WTC11 (cell line): ENCODE measurements at regions not wholly inside any gene's neighbourhood (a gene's known extent, or its start where the extent isn't known, plus 50 kb on each side); places are given as distances from the start of the nearest gene placed in this dataset.

Experiments
- ATAC-seq: fragments of 200-7000 bp; cut with Tn5 transposase; 2 replicates; pipeline ENCODE4 v1.10.0; 2021; ENCODE audit warnings: mild to moderate bottlenecking, moderate library complexity
- CTCF ChIA-PET: fragments of 300-600 bp; sonication (Branson Sonifier 250); formaldehyde crosslinking; loops from one replicate; lab custom pipeline; 2021; ENCODE audit warnings: antibody characterized with exemption; lab: Charles Lee
- POLR2A ChIA-PET: fragments of 350-600 bp; sonication (Branson Sonifier 250); formaldehyde crosslinking; loops from one replicate; lab custom pipeline; 2021; ENCODE audit warnings: antibody characterized with exemption; lab: Charles Lee
- DNase-seq: peaks from one replicate; pipeline ENCODE4 v3.0.0; 2021; ENCODE audit warnings: low spot score
- H3K27ac Mint-ChIP-seq: 2 replicates; pipeline ENCODE4 v1.8.0; 2021; ENCODE audit warnings: mixed read lengths
- H3K27me3 Mint-ChIP-seq: 2 replicates; pipeline ENCODE4 v1.8.0; 2021; ENCODE audit warnings: low read depth, mild to moderate bottlenecking, moderate library complexity, mixed read lengths
- H3K36me3 Mint-ChIP-seq: 2 replicates; pipeline ENCODE4 v1.8.0; 2021; ENCODE audit warnings: mixed read lengths
- H3K4me1 Mint-ChIP-seq: 2 replicates; pipeline ENCODE4 v1.8.0; 2022; ENCODE audit warnings: mixed read lengths
- H3K4me3 Mint-ChIP-seq: 2 replicates; pipeline ENCODE4 v1.8.0; 2021; ENCODE audit warnings: mild to moderate bottlenecking, moderate library complexity, mixed read lengths
- H3K9me3 Mint-ChIP-seq: 2 replicates; pipeline ENCODE4 v1.8.0; 2021; ENCODE audit warnings: mixed read lengths
- CTCF ChIP-seq: fragments of 200-600 bp; IDR thresholded peaks from 2 replicates; pipeline ENCODE4 v1.8.0; 2022; ENCODE audit warnings: antibody characterized with exemption
- E2F1 ChIP-seq: sonication (generic); formaldehyde crosslinking; IDR thresholded peaks from 2 replicates; pipeline ENCODE4 v1.8.0; 2022; ENCODE audit warnings: mild to moderate bottlenecking, missing genetic modification reagents
- ESRRA ChIP-seq: sonication (generic); formaldehyde crosslinking; IDR thresholded peaks from 2 replicates; pipeline ENCODE4 v1.8.1; 2022; ENCODE audit warnings: mild to moderate bottlenecking, missing genetic modification reagents, borderline replicate concordance
- ETV6 ChIP-seq: sonication (generic); formaldehyde crosslinking; IDR thresholded peaks from 2 replicates; pipeline ENCODE4 v1.8.1; 2022; ENCODE audit warnings: mild to moderate bottlenecking, missing genetic modification reagents
- FOXJ3 ChIP-seq: sonication (generic); formaldehyde crosslinking; IDR thresholded peaks from 2 replicates; pipeline ENCODE4 v1.9.0; 2021; ENCODE audit warnings: missing genetic modification reagents, mild to moderate bottlenecking, borderline replicate concordance
- FOXP4 ChIP-seq: sonication (generic); formaldehyde crosslinking; IDR thresholded peaks from 2 replicates; pipeline ENCODE4 v1.8.0; 2022; ENCODE audit warnings: mild to moderate bottlenecking, missing genetic modification reagents
- HMGA2 ChIP-seq: fragments of 250-450 bp; sonication (Bioruptor Pico); IDR thresholded peaks from 2 replicates; pipeline ENCODE4 v1.4.0; 2021; ENCODE audit warnings: mild to moderate bottlenecking, moderate library complexity
- IRF1 ChIP-seq: sonication (generic); formaldehyde crosslinking; IDR thresholded peaks from 2 replicates; pipeline ENCODE4 v1.8.0; 2023; ENCODE audit warnings: missing genetic modification reagents
- JUN ChIP-seq: sonication (generic); formaldehyde crosslinking; IDR thresholded peaks from 2 replicates; pipeline ENCODE4 v1.8.0; 2023; ENCODE audit warnings: mild to moderate bottlenecking, missing genetic modification reagents
- MLX ChIP-seq: sonication (generic); formaldehyde crosslinking; IDR thresholded peaks from 2 replicates; pipeline ENCODE4 v1.8.1; 2023; ENCODE audit warnings: mild to moderate bottlenecking, missing genetic modification reagents, moderate library complexity
- NFATC4 ChIP-seq: fragments of 250-450 bp; sonication (Bioruptor Pico); IDR thresholded peaks from 2 replicates; pipeline ENCODE4 v1.9.0; 2021; ENCODE audit warnings: mild to moderate bottlenecking
- OVOL2 ChIP-seq: fragments of 250-450 bp; sonication (Bioruptor Pico); IDR thresholded peaks from 2 replicates; pipeline ENCODE4 v1.9.0; 2021; ENCODE audit warnings: mild to moderate bottlenecking, borderline replicate concordance
- PREB ChIP-seq: sonication (generic); formaldehyde crosslinking; IDR thresholded peaks from 2 replicates; pipeline ENCODE4 v1.8.1; 2022; ENCODE audit warnings: mild to moderate bottlenecking, missing genetic modification reagents, moderate library complexity, borderline replicate concordance
- PRRX2 ChIP-seq: fragments of 250-450 bp; sonication (Bioruptor Pico); IDR thresholded peaks from 2 replicates; pipeline ENCODE4 v1.8.0; 2021; ENCODE audit warnings: mild to moderate bottlenecking
- RORB ChIP-seq: fragments of 250-450 bp; sonication (Bioruptor Pico); IDR thresholded peaks from 2 replicates; pipeline ENCODE4 v1.9.0; 2021; ENCODE audit warnings: mild to moderate bottlenecking
- USF2 ChIP-seq: sonication (generic); formaldehyde crosslinking; IDR thresholded peaks from 2 replicates; pipeline ENCODE4 v1.8.1; 2023; ENCODE audit warnings: mild to moderate bottlenecking, missing genetic modification reagents, moderate library complexity
- ZNF232 ChIP-seq: sonication (generic); formaldehyde crosslinking; IDR thresholded peaks from 2 replicates; pipeline ENCODE4 v1.8.0; 2022; ENCODE audit warnings: mild to moderate bottlenecking, missing genetic modification reagents
- ZNF263 ChIP-seq: sonication (generic); formaldehyde crosslinking; IDR thresholded peaks from 2 replicates; pipeline ENCODE4 v1.8.1; 2022; ENCODE audit warnings: low read depth, mild to moderate bottlenecking, moderate library complexity, missing genetic modification reagents
- ZNF281 ChIP-seq: sonication (generic); formaldehyde crosslinking; IDR thresholded peaks from 2 replicates; pipeline ENCODE4 v1.8.0; 2023; ENCODE audit warnings: mild to moderate bottlenecking, missing genetic modification reagents
- ZNF423 ChIP-seq: fragments of 250-450 bp; sonication (Bioruptor Pico); IDR thresholded peaks from 2 replicates; pipeline ENCODE4 v2.1.2; 2022; ENCODE audit warnings: mild to moderate bottlenecking, moderate library complexity

GRCh38 chr7:31214751-31215150, 125.8 kb downstream of the NEUROD6 start (continued):
- TF ChIP-seq MLX (CRISPR knock-in tag): no peak
- no peak for TF ChIP-seq ZNF281 (CRISPR knock-in tag)
- no peak for TF ChIP-seq RORB (CRISPR knock-in tag)
- no peak for TF ChIP-seq PREB (CRISPR knock-in tag)
- TF ChIP-seq CTCF: no peak
- TF ChIP-seq JUN (CRISPR knock-in tag): no peak
- no peak for TF ChIP-seq IRF1 (CRISPR knock-in tag)
- TF ChIP-seq, all 79 proteins: peak for 0

GRCh38 chr7:31211281-31211680, 129.2 kb downstream of the NEUROD6 start:
- DNase-seq (no peak), ATAC-seq (no peak)
- Mint-ChIP-seq H3K36me3 (no peaks in the 10 kb centered on the region), H3K9me3 (peaks cover 8% of the 10 kb centered on the region), H3K27ac (no peak overlapping the region), H3K4me3 (no peak overlapping the region), H3K4me1 (peaks cover 5% of the 10 kb centered on the region), H3K27me3 (no peaks in the 10 kb centered on the region)
- POLR2A ChIA-PET: no interaction called here
- CTCF ChIA-PET: no interaction called here
- no peak for TF ChIP-seq PRRX2 (CRISPR knock-in tag)
- TF ChIP-seq PREB (CRISPR knock-in tag): no peak
- TF ChIP-seq ZNF263: no peak
- TF ChIP-seq E2F1 (CRISPR knock-in tag): no peak
- no peak for TF ChIP-seq USF2 (CRISPR knock-in tag)
- no peak for TF ChIP-seq OVOL2 (CRISPR knock-in tag)
- no peak for TF ChIP-seq FOXJ3 (CRISPR knock-in tag)
- TF ChIP-seq FOXP4: no peak
- no peak for TF ChIP-seq ZNF232 (CRISPR knock-in tag)
- no peak for TF ChIP-seq ETV6 (CRISPR knock-in tag)
- no peak for TF ChIP-seq ESRRA (CRISPR knock-in tag)
- no peak for TF ChIP-seq HMGA2 (CRISPR knock-in tag)
- no peak for TF ChIP-seq NFATC4 (CRISPR knock-in tag)
- TF ChIP-seq ZNF423 (CRISPR knock-in tag): no peak
